Glomerular visceral epithelial cell (primary cell): ENCODE measurements at regions not wholly inside any gene's neighbourhood (a gene's known extent, or its start where the extent isn't known, plus 50 kb on each side); places are given as distances from the start of the nearest gene placed in this dataset.

Experiments used
- DNase-seq: peaks from one replicate; pipeline ENCODE4 v3.0.0-alpha.2; 2016; ENCODE audit errors: extremely low spot score

- no peak for DNase-seq
These were observed 195.8 kb upstream of the RASGEF1B start for GRCh38 chr4:81667539-81667938.

GRCh38 chr4:81666491-81666890 lies 194.8 kb upstream of the RASGEF1B start:
- no peak for DNase-seq

DNA sequence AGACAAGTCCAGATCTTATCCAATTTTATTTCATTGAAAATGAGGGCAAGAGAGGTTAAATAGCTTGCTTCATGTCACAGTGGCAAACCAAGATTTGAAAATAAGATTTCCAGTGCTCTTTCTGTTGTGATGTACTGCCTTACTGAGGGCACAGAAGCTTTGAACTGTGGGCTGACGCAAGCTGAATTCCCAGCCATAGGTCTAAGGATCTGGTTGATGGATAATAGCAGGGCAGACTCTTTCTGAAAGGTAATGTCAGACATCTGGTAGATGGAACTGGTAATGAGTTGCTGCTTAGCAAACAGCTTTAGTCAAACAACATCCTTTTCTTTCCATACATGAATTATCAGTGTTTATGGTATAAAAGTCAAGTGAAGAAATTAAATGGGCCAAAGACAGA lies 193.9 kb upstream of the RASGEF1B start:
- DNase-seq, result no peak

- DNase-seq, result no peak
These were observed 193.3 kb upstream of the RASGEF1B start for GRCh38 chr4:81665045-81665444.

DNA sequence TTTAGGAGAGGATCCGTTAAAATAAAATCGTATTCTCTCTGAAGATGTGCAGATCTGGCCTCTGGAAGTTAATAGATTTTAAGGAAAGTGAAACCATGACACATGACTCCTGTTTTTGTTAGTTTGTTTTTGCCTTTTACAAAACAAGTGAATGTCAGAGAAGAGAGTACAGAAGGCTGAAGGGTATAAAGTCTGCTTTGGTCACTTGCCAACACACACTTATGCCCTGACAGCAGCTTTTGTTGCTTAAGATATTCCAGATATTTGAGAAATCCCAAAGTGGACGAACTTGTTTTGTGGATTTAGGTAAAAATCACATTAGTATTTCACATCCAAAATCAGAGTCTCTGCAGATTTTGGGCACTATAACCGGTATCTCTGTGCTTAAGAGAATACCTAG lies 192.4 kb upstream of the RASGEF1B start:
- DNase-seq, result no peak

DNA sequence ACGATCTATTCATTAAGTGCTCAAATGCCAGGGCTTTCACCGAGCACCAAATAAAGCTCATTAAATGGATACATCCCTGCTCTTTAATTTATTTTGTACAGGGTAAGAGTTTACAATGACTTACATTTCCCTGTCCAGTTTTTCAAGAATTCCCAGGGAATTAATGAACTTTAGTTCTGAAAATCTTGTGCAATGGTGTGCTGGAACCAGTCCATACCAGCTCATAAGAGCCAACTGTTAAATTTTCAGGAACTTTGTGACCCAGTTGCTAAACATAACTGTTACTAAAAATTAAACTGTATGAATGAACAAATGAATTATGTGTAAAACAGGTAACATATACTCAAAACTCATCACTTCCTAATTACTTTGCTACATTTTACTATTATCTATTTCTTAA lies 191.7 kb upstream of the RASGEF1B start:
- DNase-seq, result no peak

- DNase-seq, result no peak
These were observed 187.3 kb upstream of the RASGEF1B start for GRCh38 chr4:81659051-81659450.

DNA sequence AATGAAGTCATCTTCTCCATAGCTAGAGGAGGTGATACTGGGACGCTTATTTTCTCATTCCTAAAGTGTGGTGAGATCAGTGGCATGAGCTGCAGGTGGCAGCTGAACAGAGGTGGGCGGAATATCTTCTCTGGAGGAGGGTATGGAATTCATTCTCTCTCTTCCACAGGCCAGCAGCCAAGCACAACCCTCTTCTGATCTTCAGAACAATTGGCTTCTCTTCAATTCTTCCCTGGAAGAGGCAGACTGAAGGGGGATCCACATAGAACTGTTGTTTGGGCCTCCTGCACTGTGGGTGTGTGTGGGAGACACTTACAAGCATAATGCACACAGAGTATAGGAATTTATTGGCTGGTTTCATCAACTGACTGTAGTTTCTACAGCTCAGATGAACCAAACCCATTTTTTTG lies 180.4 kb upstream of the RASGEF1B start:
- peak; percentile 21 for DNase-seq

DNA sequence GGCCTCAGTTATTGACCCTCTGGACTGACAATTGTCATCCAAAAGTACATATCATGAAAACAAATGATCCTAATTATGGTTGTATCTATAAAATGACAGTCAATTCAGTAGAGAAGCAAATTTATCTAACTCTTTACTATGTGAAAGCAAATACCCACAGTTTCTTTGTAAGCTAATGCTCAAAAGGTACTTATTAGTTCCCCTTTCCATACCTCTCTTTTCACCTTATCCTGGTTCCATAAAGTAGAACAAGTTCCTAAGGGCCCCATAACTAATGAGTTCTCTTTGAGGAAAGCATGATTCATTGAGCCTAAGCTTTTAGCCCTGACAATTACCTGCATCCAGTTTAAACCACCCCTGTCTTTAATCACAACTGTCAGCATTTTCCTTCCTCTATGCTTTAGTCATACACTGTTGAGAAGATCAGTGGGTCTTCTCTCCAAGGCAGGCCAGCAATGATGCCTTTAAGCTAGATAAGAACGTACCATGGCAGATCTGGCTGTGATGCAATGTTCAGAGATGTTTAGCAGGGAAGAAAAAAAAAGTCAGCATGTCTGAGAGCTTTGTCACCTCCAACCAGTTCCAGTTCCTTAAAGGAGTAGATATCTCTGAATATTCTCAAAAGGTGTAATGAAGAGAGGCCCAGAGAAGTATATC lies 179.7 kb upstream of the RASGEF1B start:
- peak; percentile 22 for DNase-seq

DNA sequence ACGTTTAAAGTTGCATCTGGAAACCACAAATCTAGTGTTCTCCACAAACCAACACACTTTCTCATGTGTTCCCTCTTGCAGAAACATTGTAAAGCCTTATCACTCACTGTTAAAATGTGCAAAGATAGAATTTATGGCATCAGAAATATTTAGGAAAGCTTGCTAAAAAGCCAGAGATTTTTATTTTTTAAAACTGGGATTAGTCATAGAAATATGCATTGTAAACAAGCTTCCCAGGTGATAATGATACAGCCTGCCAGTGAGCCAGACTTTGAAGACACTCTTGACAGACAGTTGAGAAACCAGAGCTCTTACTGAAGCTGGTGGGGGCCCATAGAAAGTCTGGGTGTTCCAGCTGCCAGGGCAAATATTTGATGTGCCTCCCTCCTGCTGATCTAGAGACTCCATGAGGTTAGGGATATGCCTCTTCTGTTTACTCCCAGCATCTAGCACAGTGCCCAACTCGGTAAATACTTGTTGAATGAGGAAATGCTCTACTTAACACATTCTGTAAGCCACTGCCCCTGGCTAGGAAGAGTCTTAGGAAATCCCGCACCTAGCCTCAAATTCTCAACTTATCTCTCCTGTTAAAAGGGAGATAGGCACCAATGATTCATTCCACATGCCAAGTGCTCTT lies 179.0 kb upstream of the RASGEF1B start:
- DNase-seq, result peak; percentile 29

DNA sequence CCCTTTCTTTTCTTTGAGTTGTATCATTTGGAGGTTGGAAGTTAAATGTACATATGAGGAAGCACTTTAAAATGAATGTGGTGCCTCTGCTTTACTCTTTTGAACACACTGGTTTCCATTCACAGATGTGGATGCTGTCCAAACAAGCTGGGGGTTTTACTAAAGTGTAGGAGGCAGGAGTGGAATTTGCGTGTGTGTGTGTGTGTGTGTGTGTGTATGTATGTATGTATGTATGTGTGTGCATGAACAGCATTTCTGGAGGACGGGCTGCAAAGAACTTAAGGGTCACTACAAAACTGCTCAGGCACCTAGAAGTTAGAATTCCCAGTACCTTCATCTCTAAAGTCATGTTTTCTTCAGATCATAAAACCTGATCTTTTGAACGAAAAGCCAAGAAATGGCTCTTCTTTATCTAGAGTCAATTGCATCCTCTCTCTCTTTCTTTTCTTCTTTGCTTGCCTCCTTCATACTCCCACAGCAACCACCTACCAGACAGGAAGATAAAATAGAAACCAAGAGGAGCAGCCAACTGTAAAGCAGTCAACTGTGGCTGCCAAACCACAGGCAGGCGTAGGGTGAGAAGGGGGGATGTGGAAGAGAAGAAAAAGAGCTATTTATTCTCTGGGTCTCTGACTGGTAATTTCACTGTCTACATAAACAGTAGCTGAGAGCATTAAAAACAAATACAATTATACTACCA lies 177.0 kb upstream of the RASGEF1B start:
- peak; percentile 84 for DNase-seq

GRCh38 chr4:81647388-81647787 lies 175.7 kb upstream of the RASGEF1B start:
- no peak for DNase-seq

GRCh38 chr4:81642543-81642942 lies 170.8 kb upstream of the RASGEF1B start:
- DNase-seq, result no peak

DNA sequence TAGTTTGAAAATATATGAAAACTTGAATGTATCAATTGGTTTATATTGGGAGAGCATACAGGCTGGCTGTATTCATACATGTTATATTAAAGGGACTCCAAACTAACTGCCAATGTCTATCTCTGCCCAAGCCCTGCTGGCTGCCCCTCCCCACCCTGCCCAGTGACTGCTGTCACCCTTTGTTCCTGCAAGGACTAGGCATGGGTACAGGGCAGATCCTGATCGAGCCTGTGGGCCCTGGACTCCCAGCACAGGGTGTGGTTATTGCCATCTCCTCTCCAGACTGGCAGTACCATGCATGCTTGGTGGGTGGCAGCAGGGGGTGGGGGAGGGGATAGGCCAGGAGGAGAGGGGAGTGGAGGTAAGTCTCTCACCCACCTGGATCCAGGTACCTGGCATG lies 167.5 kb upstream of the RASGEF1B start:
- no peak for DNase-seq

DNA sequence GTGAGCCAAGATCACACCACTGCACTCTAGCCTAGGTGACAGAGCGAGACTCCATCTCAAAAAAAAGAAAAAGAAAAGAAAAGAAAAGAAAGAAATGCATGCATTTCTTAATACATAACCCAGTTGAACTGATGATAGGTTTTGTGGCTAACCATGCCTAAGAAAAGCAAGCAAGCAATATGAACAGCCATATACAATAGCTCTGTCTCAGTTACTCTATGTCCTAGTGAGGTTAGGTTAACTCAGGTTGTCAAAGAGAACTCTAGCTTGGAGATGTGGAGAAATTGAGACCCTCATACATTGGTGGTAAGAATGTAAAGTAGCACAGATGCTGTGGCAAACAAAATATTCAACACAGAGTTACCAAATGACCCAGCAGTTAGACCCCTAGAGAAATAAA lies 167.0 kb upstream of the RASGEF1B start:
- no peak for DNase-seq

GRCh38 chr4:81635739-81636138 lies 164.0 kb upstream of the RASGEF1B start:
- peak; percentile 38 for DNase-seq

DNA sequence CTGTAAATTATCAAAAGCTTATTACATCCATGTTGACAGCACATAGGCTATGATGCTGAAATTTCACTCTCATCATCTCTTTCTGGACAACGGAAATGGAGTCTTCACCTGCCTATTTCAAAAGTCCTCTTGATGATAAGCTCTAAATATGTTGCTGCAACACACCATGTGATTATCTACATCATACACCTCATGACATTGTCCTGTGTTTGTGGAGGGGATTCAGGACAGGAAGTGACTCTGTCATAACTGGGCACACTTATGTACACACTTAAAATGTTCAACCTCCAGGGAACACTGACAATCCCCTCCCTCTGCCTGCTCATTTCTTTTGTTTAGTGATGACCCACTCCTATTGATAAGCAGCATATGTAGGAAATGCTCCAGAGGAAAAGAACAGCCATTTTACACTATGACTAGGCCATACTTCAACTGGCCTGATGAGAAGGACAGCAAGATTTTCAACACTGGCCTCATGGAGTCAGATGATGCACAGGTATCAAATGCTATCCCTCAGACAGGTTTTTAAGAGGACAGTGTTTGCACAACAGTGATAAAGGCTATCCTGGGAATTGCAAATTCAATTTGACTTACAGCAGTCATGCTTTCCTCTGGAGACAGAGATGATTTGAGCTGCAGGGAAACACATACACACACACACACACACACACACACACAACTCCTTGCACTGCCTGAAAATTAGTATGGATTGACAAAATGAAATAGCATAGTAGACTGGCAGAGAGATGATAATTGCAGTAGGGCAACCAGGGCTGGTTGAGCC lies 163.3 kb upstream of the RASGEF1B start:
- DNase-seq, result no peak

DNA sequence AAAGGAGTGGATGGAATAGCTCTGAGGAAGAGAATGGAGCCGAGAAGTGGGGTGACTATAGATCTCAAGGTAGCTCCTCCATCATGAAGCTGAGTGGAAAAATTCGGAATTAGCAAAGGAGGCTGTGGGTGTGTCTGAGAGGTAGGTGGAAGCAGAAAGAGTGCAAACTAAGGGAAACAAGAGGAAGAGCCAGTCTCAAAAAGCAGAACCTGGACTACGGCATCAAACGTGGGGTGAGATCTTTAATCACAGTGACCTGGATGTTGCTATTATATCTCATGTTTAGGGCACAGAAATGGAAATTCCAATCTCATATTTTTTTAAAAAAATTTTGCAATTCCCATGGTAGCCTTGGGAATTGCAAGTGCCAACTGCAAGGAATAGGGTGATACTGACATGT lies 162.5 kb upstream of the RASGEF1B start:
- DNase-seq, result no peak

DNA sequence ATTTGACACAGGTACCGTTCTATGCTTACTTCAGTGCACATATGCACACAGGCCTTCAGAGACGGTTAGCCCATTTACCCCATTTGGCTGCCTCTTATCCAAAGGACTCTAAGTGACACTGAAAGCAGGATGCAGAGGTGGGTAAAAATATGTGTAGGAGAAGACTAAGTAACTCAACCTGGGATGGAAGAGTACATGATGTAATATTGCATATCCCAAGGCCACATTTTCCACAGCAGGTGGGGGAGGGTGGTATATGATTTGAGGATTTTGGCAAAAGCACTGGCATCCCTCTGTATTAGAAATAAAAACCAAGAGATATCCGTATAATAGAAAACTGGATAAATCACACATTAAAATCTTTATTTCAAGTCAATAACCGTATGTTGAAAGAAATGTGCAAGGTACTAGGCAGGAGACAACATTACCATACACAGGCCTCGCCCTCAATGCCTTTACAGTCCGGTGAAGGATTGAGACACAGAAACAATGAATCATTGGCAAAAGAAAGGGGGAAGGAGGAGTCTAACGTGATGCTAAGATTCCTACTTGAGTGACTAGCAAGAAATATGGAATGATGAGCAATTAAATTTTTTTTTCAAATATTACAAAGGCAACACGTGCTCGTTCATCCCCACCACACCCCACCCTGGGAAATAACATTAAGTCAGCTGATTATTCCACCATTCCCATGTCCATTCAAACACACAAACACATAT lies 161.0 kb upstream of the RASGEF1B start:
- DNase-seq, result peak; percentile 84

DNA sequence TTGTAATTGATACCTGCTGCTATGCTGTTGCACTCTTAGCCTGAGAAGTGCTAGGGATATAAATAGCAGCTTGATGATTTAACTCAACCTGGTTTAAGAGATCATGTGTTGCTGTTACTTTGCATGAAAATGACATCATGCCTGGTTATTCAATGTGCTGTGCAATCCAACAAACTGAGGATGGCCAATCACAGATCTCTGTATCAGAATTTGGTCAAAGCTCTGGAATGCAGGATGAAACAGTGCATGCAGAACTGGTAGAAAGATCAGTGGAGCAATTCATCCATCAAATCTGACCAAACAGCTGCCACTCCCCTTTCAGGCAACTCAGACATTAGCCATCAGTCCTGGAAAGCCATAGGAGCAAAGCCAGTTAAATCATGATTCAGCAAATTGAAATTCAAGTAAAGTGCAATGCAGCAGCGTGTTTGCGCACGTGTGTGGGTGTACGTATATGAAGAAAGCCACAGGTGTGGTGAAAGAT lies 160.3 kb upstream of the RASGEF1B start:
- DNase-seq, result peak; percentile 98

DNA sequence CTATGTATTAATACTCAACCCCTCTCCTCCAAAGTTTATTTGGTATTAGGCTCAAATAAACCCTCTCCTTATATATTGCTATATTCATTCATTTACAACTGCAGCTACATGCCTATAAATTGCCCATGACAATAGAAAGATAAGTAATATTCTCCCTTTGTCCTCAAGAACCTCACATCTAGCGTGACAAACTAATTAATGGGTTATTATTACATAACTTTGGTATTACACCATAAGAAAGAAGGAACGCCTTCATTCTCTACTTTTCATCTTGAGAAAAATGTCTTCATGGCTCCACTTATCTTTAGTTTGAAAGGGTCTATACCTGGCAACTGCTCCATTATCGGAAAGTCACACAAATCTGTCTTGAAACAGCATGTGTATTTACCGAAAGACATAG lies 157.7 kb upstream of the RASGEF1B start:
- DNase-seq, result no peak

- DNase-seq, result peak; percentile 68
These were observed 156.8 kb upstream of the RASGEF1B start for GRCh38 chr4:81628489-81628888.
